ENCODE measurements at regions not wholly inside any gene's neighbourhood (a gene's known extent, or its start where the extent isn't known, plus 50 kb on each side); places are given as distances from the start of the nearest gene placed in this dataset.

DNA sequence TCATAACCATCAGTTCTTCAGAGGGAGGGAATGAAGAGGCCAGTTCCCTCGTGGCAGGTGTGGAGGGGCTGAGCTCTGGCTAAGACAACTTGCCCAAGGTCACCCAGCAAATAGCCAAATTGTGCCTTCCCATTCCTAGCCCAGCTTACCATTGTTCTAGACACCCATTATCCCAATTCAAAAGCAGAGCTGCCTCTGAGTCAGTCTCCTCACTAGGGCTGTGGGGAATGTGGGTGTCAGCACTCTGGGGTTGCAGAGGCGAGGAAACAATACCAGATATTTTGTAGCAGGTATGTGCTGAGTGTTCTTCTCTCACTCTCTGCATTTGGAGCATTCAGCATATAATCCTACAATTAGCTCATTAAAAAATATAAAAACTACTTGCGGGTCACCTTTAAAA lies 270.8 kb downstream of the PSAT1 start:
- no peak for DNase-seq

DNA sequence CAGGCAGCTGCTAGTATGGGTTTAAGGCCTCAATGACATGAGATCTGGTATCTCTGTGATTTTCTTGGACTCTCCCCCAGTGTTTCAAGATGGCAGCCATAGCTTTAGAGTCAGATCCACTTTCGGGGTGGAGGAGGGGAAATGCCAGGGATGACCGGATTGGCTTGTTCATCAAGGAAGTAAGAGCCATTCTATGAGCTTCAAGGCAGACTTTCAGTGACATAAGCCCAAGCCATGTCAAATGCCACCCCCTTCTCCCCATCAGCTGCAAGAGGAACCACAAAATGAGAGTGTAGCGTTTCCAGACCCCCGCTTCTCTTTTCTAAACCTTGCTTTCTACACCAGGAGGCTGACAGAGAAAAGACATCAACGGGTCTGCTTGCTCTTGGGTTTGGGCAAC lies 271.8 kb downstream of the PSAT1 start:
- DNase-seq: no peak

DNA sequence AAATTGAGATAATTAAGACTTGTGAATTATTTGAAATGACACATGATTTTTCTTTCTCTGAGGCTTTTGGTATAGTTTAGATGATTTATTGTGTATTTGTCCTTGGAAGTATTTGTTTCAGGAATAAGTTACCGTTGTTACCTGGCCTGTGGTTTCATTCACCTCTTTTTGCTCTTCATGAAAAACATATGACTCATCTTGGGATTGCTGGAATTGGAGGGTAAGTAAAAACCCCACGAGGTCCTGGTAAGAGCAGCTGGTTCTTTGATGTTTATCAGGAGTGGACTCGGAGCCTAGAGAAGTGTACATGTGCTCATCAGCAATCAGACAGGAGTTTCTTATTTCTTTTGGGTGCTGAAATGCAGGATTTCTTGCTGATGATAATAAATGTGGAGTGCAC lies 275.3 kb downstream of the PSAT1 start:
- no peak for DNase-seq

DNA sequence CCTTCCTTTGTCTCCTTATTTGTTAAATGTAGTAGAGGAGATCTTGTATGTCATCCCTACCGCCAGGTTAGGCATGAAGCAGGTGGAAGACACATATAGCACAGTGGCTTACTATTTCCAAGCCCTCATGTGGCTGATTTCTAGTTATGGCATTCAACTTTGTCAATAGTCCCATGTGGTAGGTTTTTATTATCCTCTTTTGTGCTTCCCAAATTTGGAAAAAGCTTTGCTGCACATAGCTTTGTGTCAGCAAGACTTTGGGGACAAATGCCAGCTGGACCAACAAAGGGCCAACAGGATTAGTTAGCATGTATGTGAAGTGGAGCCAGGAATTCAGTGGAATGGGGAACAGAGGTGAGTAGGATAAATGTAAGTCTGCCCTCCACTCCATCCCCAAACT lies 276.3 kb downstream of the PSAT1 start:
- DNase-seq: no peak

DNA sequence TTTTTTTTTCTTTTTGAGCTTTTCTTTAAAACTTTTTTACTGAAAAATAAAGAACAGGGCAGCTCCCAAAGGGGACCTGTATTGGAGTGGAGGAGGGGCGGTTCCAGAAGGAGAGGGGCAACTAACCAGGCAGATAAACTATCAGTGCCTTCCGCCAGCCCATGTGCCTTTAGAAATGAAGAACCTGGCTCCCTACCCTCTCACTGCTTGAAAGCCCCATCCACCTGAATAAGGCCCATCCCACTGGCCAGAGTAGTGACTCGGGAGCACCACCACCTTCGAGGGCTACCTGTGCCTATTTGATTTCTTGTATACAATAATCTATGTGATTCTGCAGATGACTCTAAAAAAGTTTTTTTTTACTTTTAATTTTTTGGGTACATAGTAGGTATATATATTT lies 276.7 kb downstream of the PSAT1 start:
- DNase-seq: no peak

DNA sequence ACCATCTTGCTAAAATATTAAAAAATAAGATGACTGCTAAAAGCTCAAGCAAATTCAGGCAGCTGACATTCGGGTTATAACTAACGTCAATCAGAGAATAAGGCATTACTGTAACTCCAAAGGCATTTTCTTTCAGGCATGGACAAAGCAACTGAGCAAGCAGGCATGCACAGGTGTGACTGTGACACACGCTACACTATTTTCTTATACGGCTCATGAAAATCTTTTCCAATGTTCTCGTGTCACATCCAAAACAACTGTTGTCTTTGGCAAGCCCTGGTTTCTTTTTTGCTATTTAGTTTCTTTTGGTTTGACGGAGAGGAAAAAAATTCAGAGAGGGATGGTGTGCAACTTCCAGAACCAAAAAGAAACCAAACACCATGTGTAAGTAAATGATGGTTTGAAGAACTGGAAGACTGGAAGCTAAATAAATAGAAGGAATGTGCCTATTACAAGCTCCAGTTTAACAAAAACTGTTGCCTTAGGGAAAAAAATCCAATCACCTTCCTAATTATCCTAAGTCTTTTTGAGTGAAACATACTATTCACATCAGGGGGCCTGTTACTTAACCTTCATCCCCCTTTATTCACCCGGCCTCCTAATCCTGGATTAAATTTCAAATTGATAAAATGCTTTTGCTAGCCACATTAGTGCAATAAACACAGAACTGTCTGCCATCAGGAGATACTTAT lies 277.6 kb downstream of the PSAT1 start:
- DNase-seq: no peak

DNA sequence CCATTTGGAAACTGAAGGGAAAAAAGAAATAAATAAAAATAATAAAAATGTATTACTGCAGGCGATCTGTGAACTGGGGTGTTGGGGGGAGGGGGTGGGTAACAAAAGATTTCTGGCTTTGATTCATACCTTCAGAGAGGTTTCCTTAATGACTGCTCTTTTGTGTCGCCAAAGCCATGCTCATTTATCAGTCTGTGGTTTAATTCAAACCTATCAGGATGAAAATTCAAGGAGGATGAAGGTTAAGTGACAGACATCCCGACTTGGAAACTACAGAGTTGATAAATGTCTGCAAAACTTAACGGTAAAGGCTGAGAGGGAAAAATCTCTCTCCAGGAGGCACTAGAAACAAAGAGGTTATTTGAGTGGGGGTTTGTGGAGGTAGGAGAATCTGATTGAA lies 278.2 kb downstream of the PSAT1 start:
- no peak for DNase-seq

DNA sequence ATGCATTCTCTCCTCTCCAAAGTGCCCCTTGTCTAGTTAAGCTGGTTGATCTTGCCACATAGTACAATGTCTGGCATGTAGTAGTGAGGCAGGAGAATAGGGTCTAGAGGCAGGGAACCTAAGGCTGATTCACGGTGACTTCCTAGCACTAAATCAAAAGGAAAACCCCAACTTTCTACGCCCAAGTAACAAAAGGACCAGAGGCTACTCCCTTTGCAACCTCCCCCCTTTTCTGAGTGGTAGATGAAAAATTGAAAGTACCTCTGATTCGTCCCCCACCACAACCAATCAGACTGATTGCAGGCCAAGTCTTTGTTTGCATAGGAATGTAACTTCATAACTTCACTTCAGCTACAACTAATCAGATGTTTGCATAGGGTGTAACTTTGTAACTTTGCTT lies 278.8 kb downstream of the PSAT1 start:
- DNase-seq: no peak

DNA sequence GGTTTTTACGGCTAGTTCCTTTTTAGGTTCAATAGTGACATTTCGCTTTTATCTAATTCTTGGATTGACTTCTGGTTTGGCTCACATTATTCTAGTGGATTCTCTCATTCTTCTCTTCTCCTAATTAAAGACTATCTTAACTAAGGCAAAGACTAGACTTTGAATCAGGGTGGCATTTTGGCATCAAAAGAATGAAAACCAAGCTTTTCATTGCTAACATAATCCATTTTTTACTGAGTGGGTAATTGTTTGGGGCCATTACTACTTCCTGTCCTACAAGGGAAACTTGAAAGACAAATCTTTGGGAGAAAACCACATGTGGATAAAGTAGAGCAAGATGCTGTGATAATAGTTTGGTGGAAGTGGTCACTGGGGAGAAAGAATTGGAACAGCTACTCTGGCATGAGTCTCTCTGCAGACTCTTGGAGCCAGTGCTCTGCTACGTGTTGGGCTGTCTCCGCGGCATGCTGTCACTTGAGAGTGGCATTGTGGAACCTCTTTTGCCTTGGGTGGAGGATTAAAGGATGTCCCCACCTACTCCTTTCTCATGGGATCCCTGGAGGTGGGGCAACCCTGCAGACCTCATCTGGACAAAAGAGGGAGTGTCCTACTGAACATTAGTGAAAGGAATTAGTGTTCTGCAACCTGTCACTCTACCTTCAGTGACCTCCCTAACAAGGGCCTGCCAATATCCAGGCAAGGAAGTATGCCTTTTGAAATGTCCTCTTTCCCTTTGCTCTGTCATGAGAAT lies 280.4 kb downstream of the PSAT1 start:
- DNase-seq: no peak

DNA sequence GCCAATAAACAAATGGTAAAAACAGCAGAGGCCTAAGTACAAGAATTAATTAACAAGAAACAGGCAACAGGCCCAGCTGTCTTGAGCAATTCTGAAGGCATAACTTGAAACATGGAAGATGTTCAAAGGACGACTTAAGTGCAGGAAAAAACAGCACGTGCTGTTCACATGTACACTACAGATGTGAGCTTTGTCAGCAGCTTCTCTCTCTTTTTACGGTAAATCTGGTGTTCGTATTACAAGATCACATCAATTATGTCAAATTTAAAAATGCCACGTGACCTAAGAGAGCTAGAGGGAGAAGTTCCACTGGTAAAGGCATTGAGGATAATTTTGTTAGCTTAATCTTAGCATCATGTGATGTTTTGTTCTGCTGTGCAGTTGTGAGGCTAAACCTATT lies 281.1 kb downstream of the PSAT1 start:
- DNase-seq: no peak

DNA sequence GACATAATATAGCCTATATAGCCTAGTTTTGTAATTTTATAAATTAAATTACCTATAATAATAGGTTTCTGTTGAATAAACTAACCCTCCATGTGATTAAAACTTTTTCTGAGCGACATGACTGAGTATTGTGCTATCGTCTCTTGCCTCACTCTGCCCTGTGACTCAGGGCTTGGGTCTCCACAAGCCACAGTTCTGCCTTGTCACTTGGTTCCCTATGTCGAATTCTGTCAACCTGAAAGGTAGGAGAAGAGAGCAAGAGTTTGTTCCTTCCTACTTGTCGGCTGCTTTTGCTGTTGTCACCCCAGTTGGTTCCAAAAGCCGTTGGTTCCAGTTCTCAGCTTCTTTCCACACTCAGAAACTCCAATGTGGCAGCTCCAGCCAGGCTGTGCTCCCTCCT lies 285.9 kb downstream of the PSAT1 start:
- no peak for DNase-seq

DNA sequence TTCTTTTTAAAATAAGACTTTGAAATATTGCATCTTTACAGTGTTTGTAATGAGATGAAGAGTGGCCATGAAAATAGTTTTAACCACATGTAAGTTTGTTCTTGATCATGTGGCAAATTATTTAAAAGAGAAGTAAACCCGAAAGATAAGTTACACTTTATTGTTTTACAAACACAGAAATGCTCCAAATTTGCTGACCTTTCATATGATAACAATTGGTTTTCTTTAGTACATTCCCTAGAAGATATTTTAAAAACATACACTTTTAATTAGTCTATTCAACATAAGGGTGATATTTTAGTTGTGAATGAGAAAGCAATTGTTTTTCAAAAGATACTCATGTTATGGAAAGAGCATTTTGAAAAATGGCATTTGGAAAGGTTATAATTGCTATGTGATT lies 287.7 kb downstream of the PSAT1 start:
- no peak for DNase-seq

DNA sequence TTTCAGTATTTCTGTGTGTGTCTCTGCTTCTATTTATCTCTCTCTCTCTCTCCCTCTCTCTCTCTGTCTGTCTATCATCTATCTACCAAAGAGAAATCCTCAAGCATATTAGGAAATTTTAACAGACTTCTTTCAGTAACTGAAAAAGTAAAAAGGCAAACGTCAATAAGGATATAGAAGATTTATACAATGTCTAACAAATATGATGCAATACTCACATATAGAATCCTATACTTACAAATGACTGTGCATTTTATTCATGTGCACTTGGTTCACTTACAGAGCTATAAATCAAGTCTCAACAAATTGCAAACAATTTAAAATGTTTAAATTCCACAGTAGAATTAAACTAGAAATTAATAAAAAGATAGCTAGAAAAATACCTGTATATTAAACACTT lies 289.0 kb downstream of the PSAT1 start:
- DNase-seq: no peak

DNA sequence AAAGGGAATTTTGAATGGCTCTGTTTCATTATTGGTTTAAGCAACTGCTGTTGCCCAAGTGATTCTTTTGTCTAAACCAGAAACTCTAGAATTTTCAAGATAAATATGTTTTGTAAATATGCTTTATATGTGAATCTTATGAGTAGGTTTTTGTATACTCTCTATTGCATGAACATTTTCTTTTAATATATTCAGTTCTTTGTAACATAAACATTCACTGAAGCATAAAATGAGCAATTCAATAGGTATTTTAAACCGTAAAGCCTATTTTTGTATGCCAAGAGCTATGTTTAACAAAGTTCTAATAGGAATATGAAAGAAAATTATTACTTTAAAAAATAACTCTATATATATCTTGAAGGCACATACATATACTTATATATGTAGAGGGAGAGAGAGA lies 293.1 kb downstream of the PSAT1 start:
- DNase-seq: no peak

DNA sequence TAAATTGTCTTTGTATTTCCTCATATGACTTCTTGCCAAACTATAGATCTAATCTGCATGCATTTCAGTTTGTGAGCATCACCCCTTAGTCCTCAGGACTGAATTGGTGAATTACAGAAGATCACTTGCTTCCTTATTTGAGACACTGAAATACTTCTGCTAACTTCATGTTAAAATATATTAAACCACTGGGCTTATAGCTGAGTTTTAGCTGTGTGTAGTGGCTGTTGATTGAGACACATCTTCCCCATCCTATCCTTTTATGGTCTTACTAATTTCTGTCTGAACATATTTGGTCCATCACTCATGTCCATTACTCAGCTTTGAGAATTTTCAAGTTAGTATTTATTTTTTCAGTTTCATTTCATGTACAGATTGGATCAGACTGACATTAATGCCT lies 295.9 kb downstream of the PSAT1 start:
- DNase-seq: no peak

DNA sequence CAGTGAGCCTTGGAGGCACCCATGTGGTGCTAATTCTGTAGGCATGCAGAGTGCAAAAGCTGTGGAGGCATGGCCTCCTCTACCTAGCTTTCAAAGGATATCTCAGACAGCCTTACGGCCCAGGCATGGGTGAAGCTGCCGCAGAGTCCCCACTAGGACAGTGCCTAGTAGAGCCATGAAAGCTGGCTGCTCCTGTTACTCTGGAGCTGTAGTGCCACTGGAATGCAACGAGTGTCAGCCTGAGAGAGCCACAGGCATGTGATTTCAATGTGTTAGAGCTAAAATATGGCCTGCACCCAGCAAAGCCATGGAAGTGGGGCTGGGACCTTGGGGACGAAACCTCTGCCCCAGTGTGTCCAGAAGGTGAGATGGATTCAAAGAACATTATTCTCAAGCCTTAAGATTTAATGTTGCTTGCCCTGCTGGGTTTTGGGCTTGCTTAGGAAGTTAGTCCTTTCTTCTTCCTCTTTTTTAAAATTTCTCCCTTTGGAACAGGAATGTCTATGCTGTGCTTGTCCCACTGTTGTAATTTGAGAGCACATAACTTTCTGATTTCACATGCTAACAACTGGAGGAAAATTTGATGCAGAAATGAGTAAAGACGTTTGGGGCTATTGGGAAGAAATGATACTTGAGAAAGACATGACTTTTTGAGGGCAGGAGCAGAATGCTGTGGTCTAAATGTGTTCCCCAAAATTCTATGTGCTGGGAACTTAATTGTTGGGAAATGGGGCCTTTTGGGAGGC lies 298.4 kb downstream of the PSAT1 start:
- DNase-seq: no peak

DNA sequence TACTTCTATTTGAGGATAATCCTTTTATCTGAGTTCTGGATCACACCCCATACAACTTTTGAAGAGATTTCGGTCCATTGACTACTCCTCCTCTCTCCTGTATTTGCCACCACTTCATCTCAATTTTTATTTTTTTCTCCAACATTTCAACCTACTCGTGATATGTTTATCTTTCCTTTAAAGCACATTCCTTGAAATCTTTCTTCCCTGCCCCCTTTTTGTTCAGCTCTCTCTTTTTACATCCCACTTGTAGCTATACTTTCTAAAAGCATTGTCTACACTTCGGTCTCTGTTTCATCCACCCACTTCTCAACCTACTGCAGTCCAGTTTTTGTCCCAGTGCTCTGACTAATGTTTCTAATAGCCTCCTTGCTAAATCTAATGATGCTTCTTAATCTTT lies 299.4 kb downstream of the PSAT1 start:
- no peak for DNase-seq

DNA sequence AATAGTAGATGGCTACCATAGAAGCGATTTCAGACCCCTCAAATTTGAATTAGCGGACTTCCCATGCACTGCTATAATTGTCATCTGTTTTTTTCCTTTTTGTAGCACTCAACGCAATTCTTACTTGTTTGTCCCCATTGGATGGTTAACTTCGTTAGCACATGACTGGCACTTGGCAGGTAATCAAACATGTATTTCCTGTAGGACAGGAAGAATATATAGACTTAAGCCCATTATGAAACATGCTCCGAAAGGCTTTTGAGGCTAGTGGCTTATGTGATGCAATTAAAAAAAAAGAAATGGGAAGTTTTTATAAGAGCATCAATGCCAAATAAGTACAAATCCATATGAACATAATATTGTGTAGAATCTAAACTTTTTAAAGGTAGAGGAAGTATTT lies 301.2 kb downstream of the PSAT1 start:
- no peak for DNase-seq

DNA sequence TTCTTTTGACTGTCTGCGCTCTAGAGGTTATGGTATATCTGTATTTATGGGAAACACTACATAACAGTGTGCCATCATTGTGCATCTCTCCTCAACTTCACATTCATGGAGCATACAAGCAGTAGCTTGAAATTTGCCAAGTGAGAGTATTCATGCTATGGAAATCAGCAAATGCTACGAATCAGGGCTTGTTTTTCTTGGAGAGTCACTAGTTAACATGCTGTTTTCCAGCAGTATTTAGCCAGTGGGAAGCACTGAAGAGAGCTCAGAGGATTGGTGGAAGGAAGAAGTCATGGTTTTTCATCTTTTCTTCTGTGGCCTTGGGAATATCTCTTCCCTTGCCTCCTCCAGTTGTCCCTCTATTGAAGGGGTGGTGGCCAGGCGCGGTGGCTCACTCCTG lies 303.0 kb downstream of the PSAT1 start:
- DNase-seq: no peak

DNA sequence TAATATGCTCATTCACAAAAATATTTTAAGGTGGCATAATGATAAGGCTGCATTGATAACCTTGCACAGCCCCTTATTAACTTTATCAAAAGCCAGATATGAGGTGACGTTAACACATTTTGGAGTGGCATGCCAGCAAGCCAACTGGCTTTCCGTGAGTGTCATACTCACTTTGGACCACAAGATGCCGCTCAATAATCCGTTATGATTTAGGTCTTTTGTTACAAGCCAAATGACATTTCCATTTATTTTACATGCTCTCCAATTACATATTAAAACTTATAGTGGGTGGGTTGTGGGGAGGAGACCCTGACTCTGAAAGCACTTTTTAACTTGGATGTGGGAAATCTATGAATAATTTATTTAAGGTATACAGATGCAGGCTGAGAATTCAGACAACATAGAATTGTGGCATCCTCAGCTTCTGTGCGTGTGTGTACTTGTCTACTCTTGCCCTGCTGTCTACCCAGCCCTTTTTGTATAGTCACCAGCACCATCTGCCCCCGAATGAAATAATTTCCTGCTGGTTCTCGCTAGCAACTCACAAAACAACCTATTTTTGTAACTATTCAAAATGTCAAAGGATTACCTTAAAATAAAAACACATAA lies 305.1 kb downstream of the PSAT1 start:
- DNase-seq: no peak

DNA sequence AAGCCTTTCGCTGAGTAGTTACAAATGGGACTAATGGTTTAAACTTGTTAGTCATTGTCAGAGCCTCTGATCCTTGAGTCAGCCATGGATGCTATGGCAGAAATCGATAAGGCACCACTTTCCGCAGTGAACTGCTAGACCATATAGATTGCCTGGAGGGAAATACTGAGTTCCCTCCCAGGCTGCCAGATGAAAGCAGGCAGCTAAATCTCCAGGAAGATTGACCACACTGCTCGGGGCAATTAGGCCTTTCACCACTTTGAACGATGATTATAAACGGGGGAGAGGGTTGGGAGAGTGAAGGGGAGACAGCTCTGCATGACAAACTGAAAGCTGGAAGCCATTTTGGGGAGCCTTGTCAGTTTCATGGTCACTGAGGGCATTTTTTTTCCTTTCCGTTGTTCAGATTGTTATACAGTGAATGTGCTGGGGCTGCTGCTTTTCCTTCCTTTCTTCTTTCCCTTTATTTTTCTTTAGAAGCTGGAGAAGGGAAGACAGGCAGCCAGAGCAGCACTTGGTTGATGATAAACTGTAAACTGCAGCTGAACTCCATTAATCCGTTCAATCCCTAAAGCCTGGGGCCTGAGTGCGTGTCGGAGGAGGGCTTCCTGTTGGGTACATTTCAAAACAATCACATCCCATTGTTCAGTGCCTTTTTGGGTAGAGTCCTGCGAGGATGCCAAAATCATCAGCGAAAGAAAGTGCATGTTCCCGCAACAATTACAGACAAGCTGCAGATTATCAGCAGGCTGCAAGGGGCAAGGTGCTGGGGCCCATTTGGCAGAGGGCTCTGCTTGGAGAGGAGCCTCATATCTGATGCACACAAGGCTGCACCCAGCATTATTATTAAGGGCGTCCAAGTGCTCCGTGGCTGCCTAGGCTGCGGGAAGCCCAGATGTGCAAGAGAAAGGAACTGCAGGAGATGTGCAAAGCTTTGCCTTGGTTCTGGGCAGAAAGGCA lies 308.4 kb downstream of the PSAT1 start:
- DNase-seq: no peak

DNA sequence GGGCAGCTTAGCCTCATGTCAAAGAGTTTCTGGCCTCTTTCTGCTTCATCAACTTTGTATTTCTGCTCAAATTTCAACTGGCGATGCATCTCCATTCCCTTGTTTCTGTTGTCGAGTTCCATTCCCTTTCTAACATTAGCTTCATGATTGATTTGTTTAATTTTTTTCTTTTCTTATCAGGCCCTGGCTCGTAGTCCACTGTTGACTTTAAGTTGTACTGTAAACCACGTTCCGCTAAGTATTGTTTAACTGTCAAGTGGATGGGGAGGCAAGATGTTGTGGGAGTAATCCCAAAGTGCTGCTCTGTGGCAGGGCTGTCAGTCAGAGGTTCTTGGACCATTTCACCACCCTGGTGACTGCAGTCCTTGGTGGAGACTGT lies 309.1 kb downstream of the PSAT1 start:
- DNase-seq: no peak

DNA sequence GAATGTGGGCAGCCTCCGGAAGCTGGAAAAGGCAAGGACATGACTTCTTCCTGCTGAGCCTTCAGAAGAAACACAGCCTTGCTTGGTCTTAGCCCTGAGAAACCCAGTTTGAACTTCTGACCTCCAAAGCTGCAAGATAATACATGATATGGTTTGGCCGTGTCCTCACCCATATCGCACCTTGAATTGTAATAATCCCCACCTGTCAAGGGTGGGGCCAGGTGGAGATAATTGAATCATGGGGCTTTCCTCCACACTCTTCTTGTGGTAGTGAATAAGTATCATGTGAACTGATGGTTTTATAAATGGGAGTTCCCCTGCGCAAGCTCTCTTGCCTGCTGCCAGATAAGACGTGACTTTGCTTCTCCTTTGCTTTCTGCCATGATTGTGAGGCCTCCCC lies 310.9 kb downstream of the PSAT1 start:
- no peak for DNase-seq

Measured in activated CD8-positive, alpha-beta memory T cell treated with anti-CD3 and anti-CD28 coated beads for 24 hours (primary cell).